NOMO-1 treated with dmso at 0.1 percent for 144 hours (cell line): ENCODE measurements at regions not wholly inside any gene's neighbourhood (a gene's known extent, or its start where the extent isn't known, plus 50 kb on each side); places are given as distances from the start of the nearest gene placed in this dataset.
"Not testable (repeated sequence)": the region's sequence is repeated elsewhere in the genome, so short reads cannot be mapped to it uniquely, and the experiment has no call there.

Experiments
- DNase-seq: peaks from one replicate; lab custom pipeline; 2025; ENCODE audit not compliant: unreplicated experiment; lab: John Stamatoyannopoulos, UW

- DNase-seq = no peak
Observed at GRCh38 chr1:99361406-99361805, 97.1 kb downstream of the PLPPR4 start.

GRCh38 chr1:99363531-99363930 is 99.2 kb downstream of the PLPPR4 start:
- no peak for DNase-seq

GRCh38 chr1:99365141-99365540 is 100.8 kb downstream of the PLPPR4 start:
- DNase-seq = no peak

GRCh38 chr1:99365545-99365944 is 101.3 kb downstream of the PLPPR4 start:
- no peak for DNase-seq

GRCh38 chr1:99369154-99369553 is 104.9 kb downstream of the PLPPR4 start:
- no peak for DNase-seq

- no peak for DNase-seq
Observed at GRCh38 chr1:99370476-99370875, 106.2 kb downstream of the PLPPR4 start.

GRCh38 chr1:99371413-99371812 is 107.1 kb downstream of the PLPPR4 start:
- DNase-seq = no peak

GRCh38 chr1:99374109-99374508 is 109.8 kb downstream of the PLPPR4 start:
- DNase-seq = peak; percentile 63

GRCh38 chr1:99374693-99375092 is 110.4 kb downstream of the PLPPR4 start:
- not testable (repeated sequence) for DNase-seq

GRCh38 chr1:99384021-99384420 is 119.7 kb downstream of the PLPPR4 start:
- DNase-seq = no peak

- DNase-seq = no peak
Observed at GRCh38 chr1:99385852-99386251, 121.6 kb downstream of the PLPPR4 start.

GRCh38 chr1:99396389-99396788 is 132.1 kb downstream of the PLPPR4 start:
- DNase-seq = no peak

- no peak for DNase-seq
Observed at GRCh38 chr1:99397029-99397428, 132.7 kb downstream of the PLPPR4 start.

- no peak for DNase-seq
Observed at GRCh38 chr1:99397863-99398262, 133.6 kb downstream of the PLPPR4 start.

- DNase-seq = not testable (repeated sequence)
Observed at GRCh38 chr1:99401556-99401955, 137.3 kb downstream of the PLPPR4 start.

- DNase-seq = not testable (repeated sequence)
Observed at GRCh38 chr1:99404399-99404798, 140.1 kb downstream of the PLPPR4 start.

GRCh38 chr1:99405325-99405724 is 141.0 kb downstream of the PLPPR4 start:
- DNase-seq = not testable (repeated sequence)

- no peak for DNase-seq
Observed at GRCh38 chr1:99407018-99407417, 142.7 kb downstream of the PLPPR4 start.

GRCh38 chr1:99424087-99424486 is 159.8 kb downstream of the PLPPR4 start:
- no peak for DNase-seq

- no peak for DNase-seq
Observed at GRCh38 chr1:99429754-99430153, 165.5 kb downstream of the PLPPR4 start.

- DNase-seq = no peak
Observed at GRCh38 chr1:99438656-99439230, 174.5 kb downstream of the PLPPR4 start.

GRCh38 chr1:99439433-99440075 is 175.3 kb downstream of the PLPPR4 start:
- DNase-seq = no peak
